CD14-positive monocyte (primary cell): ENCODE measurements at regions not wholly inside any gene's neighbourhood (a gene's known extent, or its start where the extent isn't known, plus 50 kb on each side); places are given as distances from the start of the nearest gene placed in this dataset.

Source experiments
- DNase-seq, 3 donors: peaks; one replicate each; pipeline ENCODE4 v3.0.0-alpha.2; 2011 to 2022
- H2AFZ ChIP-seq: 2 replicates; pipeline ENCODE4 v1.6.0; 2012; ENCODE audit warnings: mild to moderate bottlenecking, low read depth, low read length, inconsistent platforms; ENCODE audit not compliant: insufficient read depth, poor library complexity, severe bottlenecking
- H3K27ac ChIP-seq, 2 donors: 1 replicate in 1 of 2; 2 replicates in 1 of 2; pipeline ENCODE4 v1.5.1; 2012 to 2013; ENCODE audit warnings: low read length in 2 of 2, control low read depth in 1 of 2, inconsistent platforms in 1 of 2, low read depth in 1 of 2, mild to moderate bottlenecking in 1 of 2
- H3K27me3 ChIP-seq, 2 donors: one replicate each; pipeline versions ENCODE4 v1.6.0 to v1.6.1; 2011 to 2013; ENCODE audit warnings: low read length in 2 of 2; ENCODE audit not compliant: control insufficient read depth in 2 of 2, insufficient read depth in 2 of 2
- H3K36me3 ChIP-seq, 2 donors: replicated peaks in 1 of 2; 1 replicate in 1 of 2; 2 replicates in 1 of 2; pipeline versions ENCODE4 v1.5.1 to v1.6.1; 2012 to 2013; ENCODE audit warnings: low read length in 2 of 2, control low read depth in 1 of 2, inconsistent platforms in 1 of 2, mild to moderate bottlenecking in 1 of 2; ENCODE audit not compliant: insufficient read depth in 2 of 2, control insufficient read depth in 1 of 2
- H3K4me1 ChIP-seq, 2 donors: 1 replicate in 1 of 2; 2 replicates in 1 of 2; pipeline versions ENCODE4 v1.5.1 to v1.6.1; 2012 to 2013; ENCODE audit warnings: low read length in 2 of 2, control low read depth in 1 of 2, inconsistent platforms in 1 of 2, mild to moderate bottlenecking in 1 of 2, moderate library complexity in 1 of 2; ENCODE audit not compliant: insufficient read depth in 2 of 2, control insufficient read depth in 1 of 2
- H3K4me2 ChIP-seq: replicated peaks from 2 replicates; pipeline ENCODE3; 2012; ENCODE audit warnings: low read length, moderate library complexity, mild to moderate bottlenecking; ENCODE audit not compliant: poor library complexity, severe bottlenecking; ENCODE audit errors: extremely low read depth
- H3K4me3 ChIP-seq, 3 experiments: fragments of 200-600 bp in 1 of 3; sonication (generic) in 1 of 3; replicated peaks in 1 of 3; 1 replicate in 2 of 3; 2 replicates in 1 of 3; pipeline ENCODE4 v1.5.1; 2011 to 2013; ENCODE audit warnings: low read length in 3 of 3, mild to moderate bottlenecking in 3 of 3, control low read depth in 2 of 3, low read depth in 2 of 3, inconsistent platforms in 1 of 3, moderate library complexity in 1 of 3
- H3K79me2 ChIP-seq: 2 replicates; pipeline ENCODE4 v1.6.0; 2012; ENCODE audit warnings: mild to moderate bottlenecking, control low read depth, inconsistent platforms, low read length, moderate library complexity; ENCODE audit not compliant: insufficient read depth
- H3K9ac ChIP-seq: 2 replicates; pipeline ENCODE4 v1.6.0; 2017; ENCODE audit warnings: low read length, mild to moderate bottlenecking; ENCODE audit not compliant: insufficient read depth, poor library complexity, severe bottlenecking
- H3K9me3 ChIP-seq, 2 donors: replicated peaks in 1 of 2; 1 replicate in 1 of 2; 2 replicates in 1 of 2; pipeline versions ENCODE4 v1.5.1 to v1.6.1; 2012 to 2013; ENCODE audit warnings: low read length in 2 of 2, control low read depth in 1 of 2; ENCODE audit not compliant: control insufficient read depth in 1 of 2, insufficient read depth in 1 of 2
- H4K20me1 ChIP-seq: 2 replicates; pipeline ENCODE4 v1.6.0; 2012; ENCODE audit warnings: mild to moderate bottlenecking, low read length, control low read depth, moderate library complexity; ENCODE audit not compliant: insufficient read depth
- H3K27ac Mint-ChIP-seq, 7 donors: one replicate each; pipeline ENCODE4 v1.8.0; 2020; ENCODE audit warnings: mild to moderate bottlenecking in 7 of 7, mixed read lengths in 7 of 7, moderate library complexity in 6 of 7, inconsistent platforms in 2 of 7
- H3K27me3 Mint-ChIP-seq, 3 donors: one replicate each; pipeline ENCODE4 v1.8.0; 2021 to 2022; ENCODE audit warnings: low read depth in 3 of 3, mild to moderate bottlenecking in 3 of 3, mixed read lengths in 3 of 3, moderate library complexity in 3 of 3, inconsistent platforms in 1 of 3
- H3K36me3 Mint-ChIP-seq, 2 donors: one replicate each; pipeline ENCODE4 v1.8.0; 2020; ENCODE audit warnings: mixed read lengths in 2 of 2, inconsistent platforms in 1 of 2, mild to moderate bottlenecking in 1 of 2
- H3K4me1 Mint-ChIP-seq: one replicate; pipeline ENCODE4 v1.8.0; 2020; ENCODE audit warnings: mild to moderate bottlenecking, mixed read lengths
- H3K4me3 Mint-ChIP-seq, 2 donors: one replicate each; pipeline ENCODE4 v1.8.0; 2020; ENCODE audit warnings: mild to moderate bottlenecking in 2 of 2, mixed read lengths in 2 of 2, moderate library complexity in 1 of 2
- H3K9me3 Mint-ChIP-seq, 7 donors: one replicate each; pipeline ENCODE4 v1.8.0; 2020 to 2022; ENCODE audit warnings: mixed read lengths in 7 of 7, mild to moderate bottlenecking in 6 of 7, moderate library complexity in 6 of 7, inconsistent platforms in 2 of 7
- CTCF ChIP-seq: fragments of 200-600 bp; IDR thresholded peaks from one replicate; pipeline ENCODE4 v1.8.0; 2022; ENCODE audit warnings: antibody characterized with exemption, mild to moderate bottlenecking
- WGBS: methylation state at CpG from one replicate; pipeline ENCODE4 v1.1.5; 2013; ENCODE audit warnings: missing lambda C conversion rate; ENCODE audit not compliant: insufficient coverage; 5-methylcytosine and 5-hydroxymethylcytosine counted together
- intact Hi-C, 2 donors: fragments of 100-400 bp; cut with micrococcal nuclease; formaldehyde crosslinking; loops; one replicate each; pipeline versions ENCODE4 v1.15.0 to v1.15.1; 2023

DNA sequence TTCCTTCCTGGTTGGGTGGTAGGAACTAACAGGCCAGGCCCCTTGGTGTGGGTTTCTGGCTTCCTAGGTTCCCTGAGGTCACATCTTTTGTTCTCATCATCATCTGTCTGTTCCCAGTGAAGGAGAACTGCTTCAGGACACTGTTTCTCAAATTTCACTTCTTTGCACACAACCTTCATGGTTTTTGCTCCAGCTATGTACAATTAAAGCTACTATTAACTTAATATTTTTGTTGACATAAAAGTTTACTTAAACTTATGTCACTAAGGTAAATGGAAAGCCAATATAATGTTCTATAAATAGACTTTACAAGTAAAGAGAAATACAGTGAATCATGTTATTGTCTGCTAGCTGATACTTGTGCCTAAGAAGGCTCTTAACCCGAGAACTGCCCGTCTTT, 120.7 kb upstream of the KCNG1 start:
- Mint-ChIP-seq H3K36me3 (no peaks in the 10 kb centered on the region), H3K4me3 (no peak overlapping the region), H3K4me1 (no peaks in the 10 kb centered on the region), H3K9me3 (peaks cover 0 to 15% (median 6%) of the 10 kb centered on the region in 7 donors), H3K27me3 (peaks cover 7% of the 10 kb centered on the region in 3 donors), H3K27ac (no peak overlapping the region)
- Histone ChIP-seq H3K36me3 (no peaks in the 10 kb centered on the region), H4K20me1 (no peaks in the 10 kb centered on the region), H3K27ac (no peak overlapping the region), H3K4me3 (no peak overlapping the region), H3K4me2 (no peak overlapping the region), H3K9me3 (no peaks in the 10 kb centered on the region), H3K27me3 (no peaks in the 10 kb centered on the region), H3K9ac (no peak overlapping the region), H3K79me2 (no peaks in the 10 kb centered on the region), H2AFZ (no peak overlapping the region), H3K4me1 (no peaks in the 10 kb centered on the region)
- no peak for TF ChIP-seq CTCF
- intact Hi-C loops = no loop called here
- no peak for DNase-seq
- WGBS = no CpG with 5 or more reads among the region's 2 CpGs

DNA sequence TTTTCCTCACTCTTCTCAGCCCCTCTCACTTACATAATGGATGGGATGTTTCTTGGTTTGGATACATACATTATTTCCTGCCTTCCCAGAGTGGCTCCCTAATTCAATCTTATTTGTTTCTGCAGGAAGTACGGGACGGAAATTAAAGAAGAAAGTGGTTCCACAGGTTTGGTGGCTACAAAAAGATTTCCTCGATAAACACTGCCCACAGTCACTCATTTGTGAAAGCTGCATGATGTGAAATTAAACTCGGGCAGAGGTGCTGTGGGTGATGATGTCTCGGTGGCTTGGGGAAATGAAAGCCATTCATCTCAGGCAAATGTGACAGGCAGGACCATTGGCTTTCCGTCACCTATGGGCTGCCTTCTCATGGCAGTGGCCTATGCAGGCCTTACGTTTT, 119.5 kb upstream of the KCNG1 start:
- peaks cover 5 to 9% (median 6%) of the 10 kb centered on the region in 3 donors for H3K27me3 Mint-ChIP-seq
- no peaks in the 10 kb centered on the region for H4K20me1 ChIP-seq
- H3K9ac ChIP-seq = no peak overlapping the region
- H3K79me2 ChIP-seq = no peaks in the 10 kb centered on the region
- peak overlapping the region in 1 of 7 donors; percentile 18 for H3K27ac Mint-ChIP-seq
- H3K4me1 ChIP-seq = no peaks in the 10 kb centered on the region
- H2AFZ ChIP-seq = no peak overlapping the region
- TF ChIP-seq CTCF = no peak
- peaks cover 0 to 15% (median 6%) of the 10 kb centered on the region in 7 donors for H3K9me3 Mint-ChIP-seq
- no peak overlapping the region for H3K4me3 ChIP-seq
- H3K36me3 ChIP-seq = no peaks in the 10 kb centered on the region
- no peak overlapping the region for H3K27ac ChIP-seq
- no peak for DNase-seq
- no peaks in the 10 kb centered on the region for H3K4me1 Mint-ChIP-seq
- intact Hi-C loops = no loop called here
- no peak overlapping the region for H3K4me2 ChIP-seq
- no peaks in the 10 kb centered on the region for H3K9me3 ChIP-seq
- no peaks in the 10 kb centered on the region for H3K27me3 ChIP-seq
- 82% methylated on average over 5 of the region's 7 CpGs for WGBS
- H3K4me3 Mint-ChIP-seq = no peak overlapping the region
- H3K36me3 Mint-ChIP-seq = no peaks in the 10 kb centered on the region
